ENCODE measurements at regions not wholly inside any gene's neighbourhood (a gene's known extent, or its start where the extent isn't known, plus 50 kb on each side); places are given as distances from the start of the nearest gene placed in this dataset.

- H3K4me1 ChIP-seq (ENCODE audit: control insufficient read depth in 1 of 2, insufficient read depth in 1 of 2, low read depth in 1 of 2, low read length in 1 of 2): no peaks in the 10 kb centered on the region
- H3K9me3 ChIP-seq: no peaks in the 10 kb centered on the region
- no peak overlapping the region for H3K4me3 ChIP-seq (ENCODE audit: low read depth in 1 of 2, low read length in 1 of 2)
- no peak overlapping the region for H3K27ac ChIP-seq
- TF ChIP-seq, protein P1, sequence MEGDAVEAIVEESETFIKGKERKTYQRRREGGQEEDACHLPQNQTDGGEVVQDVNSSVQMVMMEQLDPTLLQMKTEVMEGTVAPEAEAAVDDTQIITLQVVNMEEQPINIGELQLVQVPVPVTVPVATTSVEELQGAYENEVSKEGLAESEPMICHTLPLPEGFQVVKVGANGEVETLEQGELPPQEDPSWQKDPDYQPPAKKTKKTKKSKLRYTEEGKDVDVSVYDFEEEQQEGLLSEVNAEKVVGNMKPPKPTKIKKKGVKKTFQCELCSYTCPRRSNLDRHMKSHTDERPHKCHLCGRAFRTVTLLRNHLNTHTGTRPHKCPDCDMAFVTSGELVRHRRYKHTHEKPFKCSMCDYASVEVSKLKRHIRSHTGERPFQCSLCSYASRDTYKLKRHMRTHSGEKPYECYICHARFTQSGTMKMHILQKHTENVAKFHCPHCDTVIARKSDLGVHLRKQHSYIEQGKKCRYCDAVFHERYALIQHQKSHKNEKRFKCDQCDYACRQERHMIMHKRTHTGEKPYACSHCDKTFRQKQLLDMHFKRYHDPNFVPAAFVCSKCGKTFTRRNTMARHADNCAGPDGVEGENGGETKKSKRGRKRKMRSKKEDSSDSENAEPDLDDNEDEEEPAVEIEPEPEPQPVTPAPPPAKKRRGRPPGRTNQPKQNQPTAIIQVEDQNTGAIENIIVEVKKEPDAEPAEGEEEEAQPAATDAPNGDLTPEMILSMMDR (IDR thresholded peaks at IDR 0.05): no peak
- no peaks in the 10 kb centered on the region for H3K27me3 ChIP-seq
- no peaks in the 10 kb centered on the region for H3K36me3 ChIP-seq
These were observed 95.3 kb upstream of the GUCY1A1 start for GRCh38 chr4:155571184-155571944.

DNA sequence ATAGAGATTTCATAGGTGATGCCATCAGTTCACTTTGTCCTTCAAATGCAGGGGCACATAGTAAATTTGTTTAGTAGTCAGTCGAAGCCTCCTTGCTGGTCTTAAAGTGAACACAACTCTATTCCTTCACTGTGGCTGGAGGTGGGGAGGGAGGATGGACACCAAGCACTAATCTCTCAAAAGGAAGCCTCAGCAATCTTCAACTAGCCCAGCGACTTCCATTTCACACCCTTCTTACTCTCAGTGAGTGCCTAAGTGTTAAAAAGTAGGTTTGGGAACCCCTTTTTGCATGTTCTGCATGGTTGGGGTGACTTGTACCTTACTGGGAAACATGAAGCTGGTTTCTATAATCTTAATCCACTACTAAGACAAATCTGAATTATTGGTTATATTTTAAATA lies 96.0 kb upstream of the GUCY1A1 start:
- H3K27ac ChIP-seq: no peak overlapping the region
- H3K4me1 ChIP-seq (ENCODE audit: control insufficient read depth in 1 of 2, insufficient read depth in 1 of 2, low read depth in 1 of 2, low read length in 1 of 2): no peaks in the 10 kb centered on the region
- H3K27me3 ChIP-seq: no peaks in the 10 kb centered on the region
- H3K9me3 ChIP-seq: no peaks in the 10 kb centered on the region
- H3K4me3 ChIP-seq (ENCODE audit: low read depth in 1 of 2, low read length in 1 of 2): no peak overlapping the region
- no peaks in the 10 kb centered on the region for H3K36me3 ChIP-seq
- TF ChIP-seq, protein P1 (IDR thresholded peaks at IDR 0.05): no peak

DNA sequence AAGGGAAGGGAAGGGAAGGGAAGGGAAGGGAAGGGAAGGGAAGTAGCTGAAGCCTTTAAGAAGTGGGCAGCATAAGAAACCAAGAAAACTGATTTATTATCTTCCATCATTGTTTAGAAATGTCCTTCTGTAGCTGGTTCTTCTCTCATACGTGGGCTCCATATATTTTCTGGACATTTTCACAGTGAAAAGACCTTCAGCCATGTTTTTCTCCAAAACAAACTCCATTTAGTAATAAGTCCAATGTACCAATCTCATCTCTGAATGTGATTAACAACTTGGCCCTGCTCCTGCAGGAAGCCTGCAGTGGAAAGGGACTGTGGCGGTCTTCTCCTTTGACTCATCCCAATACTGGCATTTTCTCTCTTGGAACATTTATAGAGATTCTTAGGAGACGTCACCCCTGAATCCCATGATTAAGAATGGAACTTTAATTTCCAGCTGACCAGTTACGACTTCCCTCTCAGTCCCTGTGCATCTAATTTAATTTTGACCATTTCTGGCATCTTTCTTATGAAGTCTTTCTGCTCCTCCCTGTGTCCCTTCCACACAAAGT lies 96.6 kb upstream of the GUCY1A1 start:
- Histone ChIP-seq H3K4me1 (ENCODE audit: control insufficient read depth in 1 of 2, insufficient read depth in 1 of 2, low read depth in 1 of 2, low read length in 1 of 2) (no peaks in the 10 kb centered on the region), H3K27me3 (no peaks in the 10 kb centered on the region), H3K27ac (no peak overlapping the region), H3K9me3 (no peaks in the 10 kb centered on the region), H3K36me3 (no peaks in the 10 kb centered on the region), H3K4me3 (ENCODE audit: low read depth in 1 of 2, low read length in 1 of 2) (no peak overlapping the region)
- TF ChIP-seq, protein P1 (IDR thresholded peaks at IDR 0.05): no peak

DNA sequence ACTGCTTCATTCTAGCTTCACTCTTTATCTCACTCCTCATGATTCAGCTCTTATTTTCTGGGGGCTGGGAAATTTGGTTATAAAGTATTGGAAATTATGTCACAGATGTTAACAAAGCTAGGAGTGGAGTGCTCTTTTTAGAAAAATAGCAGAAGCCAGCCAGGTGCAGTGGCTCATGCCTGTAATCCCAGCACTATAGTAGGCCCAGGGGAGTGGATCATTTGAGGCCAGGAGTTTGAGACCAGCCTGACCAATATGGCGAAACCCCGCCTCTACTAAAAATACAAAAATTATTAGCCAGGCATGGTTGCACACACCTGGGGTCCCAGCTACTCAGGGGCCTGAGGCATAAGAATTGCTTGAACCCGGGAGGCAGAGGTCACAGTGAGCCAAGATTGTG lies 97.2 kb upstream of the GUCY1A1 start:
- no peaks in the 10 kb centered on the region for H3K36me3 ChIP-seq

DNA sequence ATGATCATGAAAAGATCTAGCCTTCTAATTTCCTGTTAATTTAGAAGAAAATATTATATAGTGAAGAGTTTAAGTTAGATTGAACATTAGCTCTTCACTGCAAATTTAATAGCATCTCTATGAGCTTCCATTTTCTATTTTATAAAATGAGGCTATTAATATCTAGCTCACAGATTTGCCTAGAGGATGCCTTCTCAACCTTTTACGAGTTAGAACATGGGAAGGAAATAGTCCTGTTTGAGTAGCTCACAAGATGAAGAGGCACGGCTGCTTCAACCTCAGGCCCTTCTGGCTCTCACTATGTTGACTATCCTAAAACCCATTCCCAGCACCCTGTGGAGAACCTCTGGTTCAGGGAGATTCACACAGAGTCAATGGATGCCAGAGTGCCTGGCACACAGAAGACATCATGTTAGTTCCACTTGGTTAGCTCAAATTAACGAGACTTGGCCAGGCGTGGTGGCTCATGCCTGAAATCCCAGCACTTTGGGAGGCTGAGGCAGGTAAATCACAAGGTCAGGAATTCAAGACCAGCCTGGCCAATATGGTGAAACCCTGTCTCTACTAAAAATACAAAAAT lies 97.9 kb upstream of the GUCY1A1 start:
- H3K9me3 ChIP-seq: no peaks in the 10 kb centered on the region
- H3K4me3 ChIP-seq (ENCODE audit: low read depth in 1 of 2, low read length in 1 of 2): no peak overlapping the region
- TF ChIP-seq, protein P1 (IDR thresholded peaks at IDR 0.05): no peak
- no peaks in the 10 kb centered on the region for H3K27me3 ChIP-seq
- H3K4me1 ChIP-seq (ENCODE audit: control insufficient read depth in 1 of 2, insufficient read depth in 1 of 2, low read depth in 1 of 2, low read length in 1 of 2): no peaks in the 10 kb centered on the region
- H3K36me3 ChIP-seq: no peaks in the 10 kb centered on the region
- no peak overlapping the region for H3K27ac ChIP-seq

More for the DNA sequence above, 97.2 kb upstream of the GUCY1A1 start:
- Histone ChIP-seq H3K4me3 (ENCODE audit: low read depth in 1 of 2, low read length in 1 of 2) (no peak overlapping the region), H3K27me3 (no peaks in the 10 kb centered on the region), H3K4me1 (ENCODE audit: control insufficient read depth in 1 of 2, insufficient read depth in 1 of 2, low read depth in 1 of 2, low read length in 1 of 2) (no peaks in the 10 kb centered on the region), H3K9me3 (no peaks in the 10 kb centered on the region), H3K27ac (no peak overlapping the region)
- TF ChIP-seq, protein P1 (IDR thresholded peaks at IDR 0.05): no peak
